ENCODE measurements at regions not wholly inside any gene's neighbourhood (a gene's known extent, or its start where the extent isn't known, plus 50 kb on each side); places are given as distances from the start of the nearest gene placed in this dataset.

DNA sequence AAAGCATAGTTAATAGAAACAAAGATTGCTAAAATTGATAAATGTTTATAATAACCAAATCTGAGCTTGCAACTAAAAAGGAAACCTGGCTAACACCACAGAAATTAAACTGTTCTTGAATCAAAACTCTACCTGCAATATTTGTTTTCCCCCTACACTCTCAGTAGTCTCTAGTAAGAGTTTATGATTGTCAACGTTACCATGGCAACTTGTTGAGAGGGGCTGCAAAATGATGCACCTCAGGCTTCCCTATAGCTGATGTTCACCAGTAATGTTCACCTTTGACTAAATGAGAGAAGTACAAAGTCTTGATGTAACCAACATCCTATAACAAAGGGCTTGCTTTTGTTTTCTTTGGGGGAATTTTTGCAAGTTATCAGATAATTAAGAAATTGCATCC lies 101.1 kb upstream of the FHIT start:
- TF ChIP-seq, protein P1, sequence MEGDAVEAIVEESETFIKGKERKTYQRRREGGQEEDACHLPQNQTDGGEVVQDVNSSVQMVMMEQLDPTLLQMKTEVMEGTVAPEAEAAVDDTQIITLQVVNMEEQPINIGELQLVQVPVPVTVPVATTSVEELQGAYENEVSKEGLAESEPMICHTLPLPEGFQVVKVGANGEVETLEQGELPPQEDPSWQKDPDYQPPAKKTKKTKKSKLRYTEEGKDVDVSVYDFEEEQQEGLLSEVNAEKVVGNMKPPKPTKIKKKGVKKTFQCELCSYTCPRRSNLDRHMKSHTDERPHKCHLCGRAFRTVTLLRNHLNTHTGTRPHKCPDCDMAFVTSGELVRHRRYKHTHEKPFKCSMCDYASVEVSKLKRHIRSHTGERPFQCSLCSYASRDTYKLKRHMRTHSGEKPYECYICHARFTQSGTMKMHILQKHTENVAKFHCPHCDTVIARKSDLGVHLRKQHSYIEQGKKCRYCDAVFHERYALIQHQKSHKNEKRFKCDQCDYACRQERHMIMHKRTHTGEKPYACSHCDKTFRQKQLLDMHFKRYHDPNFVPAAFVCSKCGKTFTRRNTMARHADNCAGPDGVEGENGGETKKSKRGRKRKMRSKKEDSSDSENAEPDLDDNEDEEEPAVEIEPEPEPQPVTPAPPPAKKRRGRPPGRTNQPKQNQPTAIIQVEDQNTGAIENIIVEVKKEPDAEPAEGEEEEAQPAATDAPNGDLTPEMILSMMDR (IDR thresholded peaks at IDR 0.05), result no peak
- TF ChIP-seq SMAD4 (CRISPR knock-in tag; IDR thresholded peaks at IDR 0.05) (no peak), JUN (CRISPR knock-in tag; IDR thresholded peaks at IDR 0.05) (no peak)
